Spinal cord (tissue), 9 donors: ENCODE measurements at regions not wholly inside any gene's neighbourhood (a gene's known extent, or its start where the extent isn't known, plus 50 kb on each side); places are given as distances from the start of the nearest gene placed in this dataset.

Source experiments
- DNase-seq, 6 donors: peaks; one replicate each; pipeline versions ENCODE4 v3.0.0 to v3.0.0-alpha.2; 2013 to 2015; ENCODE audit warnings: low spot score in 6 of 6, low read depth in 4 of 6
- H3K27ac ChIP-seq: one replicate; pipeline ENCODE4 v1.5.1; 2013; ENCODE audit warnings: low read depth, low read length, control low read depth
- H3K27me3 ChIP-seq: one replicate; pipeline ENCODE4 v1.6.1; 2013; ENCODE audit warnings: low read length; ENCODE audit not compliant: control insufficient read depth, insufficient read depth
- H3K36me3 ChIP-seq: one replicate; pipeline ENCODE4 v1.6.1; 2013; ENCODE audit warnings: low read length; ENCODE audit not compliant: control insufficient read depth, insufficient read depth
- H3K4me1 ChIP-seq: one replicate; pipeline ENCODE4 v1.6.1; 2013; ENCODE audit warnings: low read length; ENCODE audit not compliant: control insufficient read depth, insufficient read depth
- H3K4me3 ChIP-seq: one replicate; pipeline ENCODE4 v1.5.1; 2013; ENCODE audit warnings: low read depth, low read length, control low read depth
- H3K9me3 ChIP-seq: one replicate; pipeline ENCODE4 v1.6.1; 2013; ENCODE audit warnings: low read length; ENCODE audit not compliant: control insufficient read depth, insufficient read depth
- WGBS: methylation state at CpG from one replicate; pipeline ENCODE4 v1.1.5; 2013; ENCODE audit warnings: missing lambda C conversion rate; ENCODE audit not compliant: insufficient coverage; 5-methylcytosine and 5-hydroxymethylcytosine counted together
- donor health status: healthy.

- H3K4me3 ChIP-seq: no peak overlapping the region
- 84% methylated on average over 28 of the region's 33 CpGs for WGBS
- H3K9me3 ChIP-seq: no peaks in the 10 kb centered on the region
- no peaks in the 10 kb centered on the region for H3K36me3 ChIP-seq
- H3K4me1 ChIP-seq: no peaks in the 10 kb centered on the region
- no peak overlapping the region for H3K27ac ChIP-seq
- DNase-seq: no peak
- H3K27me3 ChIP-seq: no peaks in the 10 kb centered on the region
Measured at GRCh38 chr16:9184354-9184690, 92.9 kb downstream of the HAPSTR1 start.

GRCh38 chr16:9185381-9185780 is 93.9 kb downstream of the HAPSTR1 start:
- no CpG with 5 or more reads among the region's 2 CpGs for WGBS
- H3K4me1 ChIP-seq: no peaks in the 10 kb centered on the region
- H3K36me3 ChIP-seq: no peaks in the 10 kb centered on the region
- no peaks in the 10 kb centered on the region for H3K27me3 ChIP-seq
- H3K9me3 ChIP-seq: no peaks in the 10 kb centered on the region
- DNase-seq: no peak
- H3K27ac ChIP-seq: no peak overlapping the region
- no peak overlapping the region for H3K4me3 ChIP-seq

- Histone ChIP-seq H3K9me3 (no peaks in the 10 kb centered on the region), H3K4me1 (no peaks in the 10 kb centered on the region), H3K27me3 (no peaks in the 10 kb centered on the region), H3K27ac (no peak overlapping the region), H3K4me3 (no peak overlapping the region), H3K36me3 (no peaks in the 10 kb centered on the region)
- no peak for DNase-seq
- WGBS: 75% methylated on average over 2 of the region's 3 CpGs
Measured at GRCh38 chr16:9186061-9186460, 94.6 kb downstream of the HAPSTR1 start.

- Histone ChIP-seq H3K4me1 (no peaks in the 10 kb centered on the region), H3K4me3 (no peak overlapping the region), H3K27ac (no peak overlapping the region), H3K9me3 (no peaks in the 10 kb centered on the region), H3K36me3 (no peaks in the 10 kb centered on the region), H3K27me3 (no peaks in the 10 kb centered on the region)
- no peak for DNase-seq
- 55% methylated on average over 1 of the region's 3 CpGs for WGBS
Measured at GRCh38 chr16:9188721-9189120, 97.3 kb downstream of the HAPSTR1 start.

GRCh38 chr16:9191274-9191850 is 99.9 kb downstream of the HAPSTR1 start:
- no peaks in the 10 kb centered on the region for H3K4me1 ChIP-seq

GRCh38 chr16:9192746-9193145 is 101.3 kb downstream of the HAPSTR1 start:
- WGBS: no CpG with 5 or more reads among the region's 4 CpGs
- Histone ChIP-seq H3K27ac (no peak overlapping the region), H3K36me3 (no peaks in the 10 kb centered on the region), H3K4me3 (no peak overlapping the region), H3K9me3 (no peaks in the 10 kb centered on the region), H3K27me3 (no peaks in the 10 kb centered on the region), H3K4me1 (no peaks in the 10 kb centered on the region)
- DNase-seq: no peak

More at GRCh38 chr16:9191274-9191850, 99.9 kb downstream of the HAPSTR1 start:
- H3K9me3 ChIP-seq: no peaks in the 10 kb centered on the region
- H3K27me3 ChIP-seq: no peaks in the 10 kb centered on the region
- no peak overlapping the region for H3K27ac ChIP-seq
- no peaks in the 10 kb centered on the region for H3K36me3 ChIP-seq
- H3K4me3 ChIP-seq: no peak overlapping the region
- no peak for DNase-seq

- H3K9me3 ChIP-seq: no peaks in the 10 kb centered on the region
- peak in 2 of 6 donors; percentile 11 to 77 for DNase-seq
- no peaks in the 10 kb centered on the region for H3K36me3 ChIP-seq
- WGBS: 41% methylated on average over 5 of the region's 6 CpGs
- no peak overlapping the region for H3K27ac ChIP-seq
- H3K4me3 ChIP-seq: no peak overlapping the region
- H3K4me1 ChIP-seq: no peaks in the 10 kb centered on the region
- no peaks in the 10 kb centered on the region for H3K27me3 ChIP-seq
Measured at GRCh38 chr16:9195287-9195686, 103.8 kb downstream of the HAPSTR1 start.

- Histone ChIP-seq H3K9me3 (no peaks in the 10 kb centered on the region), H3K36me3 (no peaks in the 10 kb centered on the region), H3K27me3 (no peaks in the 10 kb centered on the region), H3K4me1 (no peaks in the 10 kb centered on the region), H3K4me3 (no peak overlapping the region), H3K27ac (no peak overlapping the region)
- DNase-seq: no peak
- 64% methylated on average over 3 of the region's 8 CpGs for WGBS
Measured at GRCh38 chr16:9197957-9198661, 106.7 kb downstream of the HAPSTR1 start.

GRCh38 chr16:9199311-9199710 is 107.9 kb downstream of the HAPSTR1 start:
- H3K36me3 ChIP-seq: no peaks in the 10 kb centered on the region
- H3K4me1 ChIP-seq: no peaks in the 10 kb centered on the region
- no peaks in the 10 kb centered on the region for H3K27me3 ChIP-seq
- DNase-seq: peak in 1 of 6 donors; percentile 9
- 47% methylated on average over 7 of the region's 8 CpGs for WGBS
- H3K4me3 ChIP-seq: no peak overlapping the region
- H3K9me3 ChIP-seq: no peaks in the 10 kb centered on the region
- no peak overlapping the region for H3K27ac ChIP-seq

- no peaks in the 10 kb centered on the region for H3K9me3 ChIP-seq
- no peak for DNase-seq
- no peaks in the 10 kb centered on the region for H3K36me3 ChIP-seq
- H3K4me1 ChIP-seq: no peaks in the 10 kb centered on the region
- no peak overlapping the region for H3K27ac ChIP-seq
- no peaks in the 10 kb centered on the region for H3K27me3 ChIP-seq
- WGBS: 86% methylated on average over 1 of the region's 2 CpGs
- H3K4me3 ChIP-seq: no peak overlapping the region
Measured at GRCh38 chr16:9199751-9200150, 108.3 kb downstream of the HAPSTR1 start.
